Omental fat pad (tissue), 3 donors: ENCODE measurements at regions not wholly inside any gene's neighbourhood (a gene's known extent, or its start where the extent isn't known, plus 50 kb on each side); places are given as distances from the start of the nearest gene placed in this dataset.
"Not testable (repeated sequence)": the region's sequence is repeated elsewhere in the genome, so short reads cannot be mapped to it uniquely, and the experiment has no call there.

Experiments
- ATAC-seq: fragments of 150-250 bp; one replicate; pipeline ENCODE4 v1.9.1; 2016; ENCODE audit warnings: mild to moderate bottlenecking, moderate library complexity; ENCODE audit not compliant: low FRiP score
- DNase-seq: peaks from one replicate; pipeline ENCODE4 v3.0.0-alpha.2; 2019; ENCODE audit warnings: low spot score
- CTCF ChIP-seq, 3 donors: fragments of 450-650 bp; IDR thresholded peaks; one replicate each; pipeline ENCODE4 v1.5.1; 2016 to 2017; ENCODE audit warnings: antibody characterized with exemption in 3 of 3, mild to moderate bottlenecking in 3 of 3, moderate library complexity in 2 of 3

GRCh38 chr13:90883592-90883991, 463.9 kb upstream of the MIR17HG start:
- TF ChIP-seq CTCF (IDR thresholded peaks at IDR 0.05): no peak
- no peak for DNase-seq
- no peak for ATAC-seq

DNA sequence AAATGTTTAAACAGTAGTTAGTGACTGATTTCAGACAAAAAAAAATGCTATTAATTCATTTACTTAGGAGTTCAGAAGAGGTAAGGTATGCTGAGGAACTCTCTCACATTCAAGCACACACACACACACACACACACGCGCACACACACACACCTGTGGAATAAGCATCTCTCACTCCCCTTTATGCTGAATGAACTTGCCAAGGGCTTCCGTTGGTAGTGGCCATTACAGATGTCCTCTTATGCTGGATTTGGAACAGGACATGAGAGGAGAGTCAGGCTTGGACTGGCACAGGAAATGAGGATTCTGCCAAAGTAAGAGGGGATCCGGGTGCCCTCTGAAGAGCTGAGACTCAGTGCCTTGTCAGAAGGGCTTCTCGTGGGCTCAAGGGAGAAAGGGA, 463.4 kb upstream of the MIR17HG start:
- ATAC-seq (no peak), DNase-seq (no peak)
- no peak for TF ChIP-seq CTCF (IDR thresholded peaks at IDR 0.05)

DNA sequence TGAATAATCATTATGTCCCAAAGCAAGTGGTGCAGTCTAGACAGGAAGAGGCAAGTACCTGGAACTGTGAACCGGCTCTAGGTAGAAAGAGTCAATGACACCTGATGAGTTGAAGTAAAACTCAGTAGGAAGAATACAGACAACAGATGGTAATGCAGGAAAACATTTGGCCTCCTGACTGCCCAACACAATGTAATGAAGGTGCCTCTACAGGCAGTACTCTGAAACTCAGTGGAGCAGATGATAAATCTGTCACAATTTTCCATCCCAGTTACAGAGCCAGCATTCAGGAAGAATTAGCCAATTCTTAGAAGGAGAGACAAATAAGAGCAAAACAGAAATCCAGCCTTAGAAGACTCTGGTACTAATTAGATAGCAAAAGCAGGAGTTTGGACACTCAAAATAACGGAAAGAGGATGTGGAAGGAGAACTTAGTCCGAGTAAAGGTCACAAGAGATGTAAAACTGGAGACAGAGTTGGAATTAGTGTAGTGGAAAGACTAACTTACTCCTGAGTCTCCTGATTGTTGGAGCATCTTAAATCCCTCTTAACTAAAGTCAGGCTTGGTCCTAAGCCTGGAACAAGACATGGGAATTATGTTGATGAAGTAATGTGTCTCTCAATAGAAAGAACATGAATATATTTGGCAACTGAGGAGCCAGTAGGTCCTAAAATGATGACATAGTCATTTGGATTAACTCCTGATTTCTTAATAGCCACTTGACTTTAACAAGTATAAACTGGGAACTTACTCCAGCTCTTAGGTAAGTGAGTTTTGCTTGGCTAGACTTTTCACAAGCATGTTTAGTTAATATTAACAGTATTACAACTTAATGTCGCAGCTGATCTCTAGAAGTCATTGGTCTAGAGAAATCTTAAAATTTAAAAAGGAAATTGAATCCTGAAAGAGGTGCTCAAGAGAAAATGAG, 457.3 kb upstream of the MIR17HG start:
- DNase-seq: no peak
- TF ChIP-seq CTCF (IDR thresholded peaks at IDR 0.05): no peak
- no peak for ATAC-seq

GRCh38 chr13:90891329-90891728, 456.2 kb upstream of the MIR17HG start:
- no peak for DNase-seq
- no peak for TF ChIP-seq CTCF (IDR thresholded peaks at IDR 0.05)
- ATAC-seq: no peak

- not testable (repeated sequence) for ATAC-seq, DNase-seq
Observed at GRCh38 chr13:90893199-90893598, 454.3 kb upstream of the MIR17HG start.

GRCh38 chr13:90896002-90896401, 451.5 kb upstream of the MIR17HG start:
- TF ChIP-seq CTCF (IDR thresholded peaks at IDR 0.05): no peak
- DNase-seq: no peak
- no peak for ATAC-seq

DNA sequence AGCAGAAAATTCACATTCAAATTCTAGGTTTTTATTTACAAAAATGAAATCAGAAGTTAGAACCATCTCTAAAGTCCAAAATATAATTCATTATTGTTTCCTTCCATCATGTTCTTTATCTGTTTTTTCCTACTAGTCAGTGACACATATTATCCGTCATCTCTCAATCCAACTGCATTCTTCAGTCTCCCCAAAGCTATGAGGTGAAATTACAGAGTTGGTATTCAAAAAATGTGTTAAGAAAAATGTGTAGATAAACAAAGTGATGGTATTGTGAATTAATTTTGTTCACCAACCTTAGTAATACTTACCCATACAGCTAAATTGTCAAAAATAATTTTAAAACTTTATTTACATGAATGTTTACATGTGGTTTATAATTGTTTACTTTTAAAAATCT, 448.7 kb upstream of the MIR17HG start:
- TF ChIP-seq CTCF (IDR thresholded peaks at IDR 0.05): no peak
- DNase-seq (no peak), ATAC-seq (no peak)
